Lower leg skin (tissue), 4 donors: ENCODE measurements at regions not wholly inside any gene's neighbourhood (a gene's known extent, or its start where the extent isn't known, plus 50 kb on each side); places are given as distances from the start of the nearest gene placed in this dataset.

Experiments
- DNase-seq, 2 donors: peaks; one replicate each; pipeline ENCODE4 v3.0.0-alpha.2; 2019; ENCODE audit warnings: low spot score in 2 of 2
- H3K4me3 ChIP-seq: fragments of 200-600 bp; sonication (generic); 2 replicates; pipeline ENCODE4 v1.5.1; 2017; ENCODE audit warnings: mild to moderate bottlenecking, low read depth; ENCODE audit not compliant: poor library complexity, severe bottlenecking
- CTCF ChIP-seq, 3 donors: fragments of 450-650 bp; IDR thresholded peaks; one replicate each; pipeline ENCODE4 v1.5.1; 2016; ENCODE audit warnings: antibody characterized with exemption in 3 of 3, mild to moderate bottlenecking in 3 of 3, moderate library complexity in 2 of 3
- POLR2A ChIP-seq, 2 donors: fragments of 450-650 bp; IDR thresholded peaks; one replicate each; pipeline ENCODE4 v1.6.1; 2016 to 2017; ENCODE audit warnings: antibody characterized with exemption in 2 of 2, mild to moderate bottlenecking in 1 of 2, moderate library complexity in 1 of 2
- WGBS, 2 donors: methylation state at CpG; one replicate each; pipeline ENCODE4 v1.1.5; 2018; 5-methylcytosine and 5-hydroxymethylcytosine counted together
- intact Hi-C: fragments of 100-400 bp; cut with DNase I; formaldehyde crosslinking; loops from one replicate; pipeline ENCODE4 v1.15.0; 2023; ENCODE audit warnings: low total_unique reads

GRCh38 chr20:47865451-47865850 is 80.2 kb upstream of the SULF2 start:
- no peak overlapping the region for H3K4me3 ChIP-seq
- WGBS, 2 donors, result 32 to 85% methylated on average over 5 of the region's 5 CpGs
- TF ChIP-seq POLR2A (IDR thresholded peaks at IDR 0.05) (no peak), CTCF (IDR thresholded peaks at IDR 0.05) (no peak)
- intact Hi-C loops, result no loop called here
- no peak for DNase-seq

- 69 to 83% methylated on average over 2 of the region's 2 CpGs for WGBS, 2 donors
- TF ChIP-seq CTCF (IDR thresholded peaks at IDR 0.05), result no peak
- no peak for TF ChIP-seq POLR2A (IDR thresholded peaks at IDR 0.05)
- intact Hi-C loops, result no loop called here
Observed at GRCh38 chr20:47863981-47864380, 78.7 kb upstream of the SULF2 start.

GRCh38 chr20:47863315-47863965 is 78.2 kb upstream of the SULF2 start:
- WGBS, 2 donors, result 77 to 84% methylated on average over 3 of the region's 3 CpGs
- no peak for TF ChIP-seq POLR2A (IDR thresholded peaks at IDR 0.05)
- no peak overlapping the region for H3K4me3 ChIP-seq
- no peak for DNase-seq
- intact Hi-C loops, result no loop called here

More at GRCh38 chr20:47863981-47864380, 78.7 kb upstream of the SULF2 start:
- H3K4me3 ChIP-seq, result no peak overlapping the region
- no peak for DNase-seq

GRCh38 chr20:47862574-47863240 is 77.4 kb upstream of the SULF2 start:
- TF ChIP-seq POLR2A (IDR thresholded peaks at IDR 0.05), result no peak
- TF ChIP-seq CTCF (IDR thresholded peaks at IDR 0.05), result no peak
- WGBS, 2 donors, result 80 to 85% methylated on average over 4 of the region's 4 CpGs
- H3K4me3 ChIP-seq, result no peak overlapping the region
- DNase-seq, result no peak
- intact Hi-C loops, result no loop called here

GRCh38 chr20:47861116-47861515 is 75.8 kb upstream of the SULF2 start:
- intact Hi-C loops, result no loop called here
- TF ChIP-seq POLR2A (IDR thresholded peaks at IDR 0.05) (no peak), CTCF (IDR thresholded peaks at IDR 0.05) (no peak)
- WGBS, 2 donors, result 80 to 82% methylated on average over 5 of the region's 5 CpGs
- no peak overlapping the region for H3K4me3 ChIP-seq
- no peak for DNase-seq

GRCh38 chr20:47860049-47860830 is 75.0 kb upstream of the SULF2 start:
- no peak for DNase-seq
- intact Hi-C loops, result no loop called here
- no peak for TF ChIP-seq CTCF (IDR thresholded peaks at IDR 0.05)
- no peak for TF ChIP-seq POLR2A (IDR thresholded peaks at IDR 0.05)
- WGBS, 2 donors, result 84 to 86% methylated on average over 12 to 14 of the region's 14 CpGs
- no peak overlapping the region for H3K4me3 ChIP-seq
